Activated T-helper 1 cell treated with Interleukin-2 at 50 U/mL for 16 hours (primary cell): ENCODE measurements at regions not wholly inside any gene's neighbourhood (a gene's known extent, or its start where the extent isn't known, plus 50 kb on each side); places are given as distances from the start of the nearest gene placed in this dataset.
"Not testable (repeated sequence)": the region's sequence is repeated elsewhere in the genome, so short reads cannot be mapped to it uniquely, and the experiment has no call there.

Experiments
- DNase-seq: peaks from one replicate; pipeline ENCODE4 v3.0.0-alpha.2; 2020; ENCODE audit warnings: low read depth

- no peak for DNase-seq
Measured at GRCh38 chr6:169101036-169101805, 152.4 kb downstream of the THBS2 start.

- no peak for DNase-seq
Measured at GRCh38 chr6:169099411-169100202, 154.0 kb downstream of the THBS2 start.

- not testable (repeated sequence) for DNase-seq
Measured at GRCh38 chr6:169098651-169099050, 155.0 kb downstream of the THBS2 start.

- DNase-seq, result no peak
Measured at GRCh38 chr6:169098116-169098515, 155.5 kb downstream of the THBS2 start.

- no peak for DNase-seq
Measured at GRCh38 chr6:169097381-169097959, 156.2 kb downstream of the THBS2 start.

GRCh38 chr6:169096388-169096787 lies 157.3 kb downstream of the THBS2 start:
- DNase-seq, result no peak

GRCh38 chr6:169095153-169095552 lies 158.5 kb downstream of the THBS2 start:
- no peak for DNase-seq

GRCh38 chr6:169094552-169094950 lies 159.1 kb downstream of the THBS2 start:
- DNase-seq, result no peak

- DNase-seq, result no peak
Measured at GRCh38 chr6:169093770-169094551, 159.7 kb downstream of the THBS2 start.

- DNase-seq, result no peak
Measured at GRCh38 chr6:169093066-169093723, 160.5 kb downstream of the THBS2 start.

- DNase-seq, result no peak
Measured at GRCh38 chr6:169092375-169092774, 161.3 kb downstream of the THBS2 start.

- DNase-seq, result not testable (repeated sequence)
Measured at GRCh38 chr6:169090514-169091127, 163.0 kb downstream of the THBS2 start.

GRCh38 chr6:169088762-169089161 lies 164.9 kb downstream of the THBS2 start:
- no peak for DNase-seq

- DNase-seq, result no peak
Measured at GRCh38 chr6:169087443-169088041, 166.1 kb downstream of the THBS2 start.

GRCh38 chr6:169086616-169087015 lies 167.0 kb downstream of the THBS2 start:
- not testable (repeated sequence) for DNase-seq

- DNase-seq, result no peak
Measured at GRCh38 chr6:169086020-169086419, 167.6 kb downstream of the THBS2 start.

GRCh38 chr6:169085466-169085865 lies 168.2 kb downstream of the THBS2 start:
- DNase-seq, result no peak

- not testable (repeated sequence) for DNase-seq
Measured at GRCh38 chr6:169084557-169084956, 169.1 kb downstream of the THBS2 start.

- no peak for DNase-seq
Measured at GRCh38 chr6:169084067-169084466, 169.6 kb downstream of the THBS2 start.

GRCh38 chr6:169083508-169083874 lies 170.2 kb downstream of the THBS2 start:
- no peak for DNase-seq
